ENCODE measurements at regions not wholly inside any gene's neighbourhood (a gene's known extent, or its start where the extent isn't known, plus 50 kb on each side); places are given as distances from the start of the nearest gene placed in this dataset.
A peak's percentile ranks its signal among the peaks of the same experiment; 100 is the strongest.

DNA sequence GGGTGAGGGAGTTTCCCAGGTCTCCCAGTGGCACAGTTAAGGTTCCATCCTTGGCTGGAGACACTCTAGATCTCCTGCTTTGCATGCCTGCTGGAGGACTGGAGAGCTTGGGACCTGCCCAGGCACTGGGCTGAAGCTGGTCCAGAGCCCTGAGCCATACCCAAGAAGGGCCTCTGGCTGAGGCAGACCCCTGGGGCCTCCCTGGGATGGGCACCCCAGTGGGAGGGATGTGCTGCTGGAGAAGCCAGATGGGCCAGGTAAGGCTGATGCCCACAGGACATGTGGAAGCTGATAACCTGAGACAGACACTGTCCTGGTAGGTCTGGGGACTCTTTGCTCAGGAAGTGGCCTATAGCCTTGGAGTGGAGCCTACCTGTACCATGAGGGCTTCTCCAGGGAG is 160.7 kb downstream of the TFCP2L1 start:
- H3K9me3 ChIP-seq (ENCODE audit: insufficient read depth, low read depth, low read length): no peaks in the 10 kb centered on the region
- no peak overlapping the region for H3K4me2 ChIP-seq (ENCODE audit: low read length)
- H3K27ac ChIP-seq (ENCODE audit: low read depth, low read length): no peak overlapping the region
- H3K27me3 Mint-ChIP-seq (ENCODE audit: low read depth, unreplicated experiment): peaks cover 61% of the 10 kb centered on the region
- H3K27me3 ChIP-seq (ENCODE audit: insufficient read depth, low read length): peaks cover 14% of the 10 kb centered on the region
- H3K4me1 ChIP-seq (ENCODE audit: insufficient read depth, low read length): no peaks in the 10 kb centered on the region
- TF ChIP-seq EZH2 (IDR thresholded peaks at IDR 0.05; ENCODE audit: insufficient read depth, low read length): no peak
- TF ChIP-seq, protein P1, sequence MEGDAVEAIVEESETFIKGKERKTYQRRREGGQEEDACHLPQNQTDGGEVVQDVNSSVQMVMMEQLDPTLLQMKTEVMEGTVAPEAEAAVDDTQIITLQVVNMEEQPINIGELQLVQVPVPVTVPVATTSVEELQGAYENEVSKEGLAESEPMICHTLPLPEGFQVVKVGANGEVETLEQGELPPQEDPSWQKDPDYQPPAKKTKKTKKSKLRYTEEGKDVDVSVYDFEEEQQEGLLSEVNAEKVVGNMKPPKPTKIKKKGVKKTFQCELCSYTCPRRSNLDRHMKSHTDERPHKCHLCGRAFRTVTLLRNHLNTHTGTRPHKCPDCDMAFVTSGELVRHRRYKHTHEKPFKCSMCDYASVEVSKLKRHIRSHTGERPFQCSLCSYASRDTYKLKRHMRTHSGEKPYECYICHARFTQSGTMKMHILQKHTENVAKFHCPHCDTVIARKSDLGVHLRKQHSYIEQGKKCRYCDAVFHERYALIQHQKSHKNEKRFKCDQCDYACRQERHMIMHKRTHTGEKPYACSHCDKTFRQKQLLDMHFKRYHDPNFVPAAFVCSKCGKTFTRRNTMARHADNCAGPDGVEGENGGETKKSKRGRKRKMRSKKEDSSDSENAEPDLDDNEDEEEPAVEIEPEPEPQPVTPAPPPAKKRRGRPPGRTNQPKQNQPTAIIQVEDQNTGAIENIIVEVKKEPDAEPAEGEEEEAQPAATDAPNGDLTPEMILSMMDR (IDR thresholded peaks at IDR 0.05; ENCODE audit: insufficient read depth, low read depth, low read length): no peak
- no peak overlapping the region for H3K4me3 Mint-ChIP-seq (ENCODE audit: unreplicated experiment)
- H4K20me1 ChIP-seq (ENCODE audit: insufficient read depth, low read length): no peaks in the 10 kb centered on the region
- H2AFZ ChIP-seq (ENCODE audit: low read depth, low read length): no peak overlapping the region
- DNase-seq (ENCODE audit: low read depth) (no peak), FAIRE-seq (no peak)
- H3K9ac ChIP-seq (ENCODE audit: low read length): no peak overlapping the region
- no peaks in the 10 kb centered on the region for H3K36me3 Mint-ChIP-seq (ENCODE audit: low read depth, unreplicated experiment)
- H3K36me3 ChIP-seq (ENCODE audit: insufficient read depth, low read length): no peaks in the 10 kb centered on the region
- H3K4me1 Mint-ChIP-seq (ENCODE audit: low read depth, unreplicated experiment): no peaks in the 10 kb centered on the region
- no peaks in the 10 kb centered on the region for H3K79me2 ChIP-seq (ENCODE audit: insufficient read depth, low read length)
- no peak overlapping the region for H3K4me3 ChIP-seq (ENCODE audit: insufficient read depth, low read depth, low read length)
- peaks cover 5% of the 10 kb centered on the region for H3K9me3 Mint-ChIP-seq (ENCODE audit: unreplicated experiment)
- H3K27ac Mint-ChIP-seq (ENCODE audit: unreplicated experiment): no peak overlapping the region

DNA sequence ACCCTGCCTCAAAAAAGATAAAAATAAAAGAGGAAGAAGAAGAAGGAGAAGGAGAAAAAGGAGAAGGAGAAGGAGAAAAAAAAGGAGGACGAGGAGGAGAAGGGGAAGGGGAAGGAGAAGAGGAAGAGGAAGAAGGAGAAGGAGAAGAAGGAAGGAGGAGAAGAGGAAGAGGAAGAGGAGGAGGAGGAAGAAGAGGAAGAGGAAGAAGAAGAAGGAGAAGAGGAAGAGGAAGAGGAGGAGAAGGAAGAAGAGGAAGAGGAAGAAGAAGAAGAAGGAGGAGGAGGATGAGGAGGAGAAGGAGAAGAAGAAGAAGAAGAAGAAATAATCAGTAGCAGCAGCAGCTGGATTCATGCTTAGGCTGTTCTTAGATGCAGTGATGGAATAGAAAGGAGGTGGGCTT is 159.7 kb downstream of the TFCP2L1 start:
- no peak overlapping the region for H3K27ac ChIP-seq (ENCODE audit: low read depth, low read length)
- no peak for TF ChIP-seq EZH2 (IDR thresholded peaks at IDR 0.05; ENCODE audit: insufficient read depth, low read length)
- TF ChIP-seq, protein P1 (IDR thresholded peaks at IDR 0.05; ENCODE audit: insufficient read depth, low read depth, low read length): no peak
- FAIRE-seq (no peak), DNase-seq (ENCODE audit: low read depth) (no peak)
- no peaks in the 10 kb centered on the region for H3K79me2 ChIP-seq (ENCODE audit: insufficient read depth, low read length)
- H3K9me3 ChIP-seq (ENCODE audit: insufficient read depth, low read depth, low read length): no peaks in the 10 kb centered on the region
- no peak overlapping the region for H3K4me3 Mint-ChIP-seq (ENCODE audit: unreplicated experiment)
- H3K4me2 ChIP-seq (ENCODE audit: low read length): no peak overlapping the region
- peaks cover 2% of the 10 kb centered on the region for H3K9me3 Mint-ChIP-seq (ENCODE audit: unreplicated experiment)
- no peak overlapping the region for H3K4me3 ChIP-seq (ENCODE audit: insufficient read depth, low read depth, low read length)
- no peaks in the 10 kb centered on the region for H3K36me3 ChIP-seq (ENCODE audit: insufficient read depth, low read length)
- H3K27me3 ChIP-seq (ENCODE audit: insufficient read depth, low read length): peaks cover 14% of the 10 kb centered on the region
- no peaks in the 10 kb centered on the region for H3K4me1 ChIP-seq (ENCODE audit: insufficient read depth, low read length)
- H3K27me3 Mint-ChIP-seq (ENCODE audit: low read depth, unreplicated experiment): peaks cover 54% of the 10 kb centered on the region
- no peak overlapping the region for H3K9ac ChIP-seq (ENCODE audit: low read length)
- H3K27ac Mint-ChIP-seq (ENCODE audit: unreplicated experiment): no peak overlapping the region
- no peaks in the 10 kb centered on the region for H4K20me1 ChIP-seq (ENCODE audit: insufficient read depth, low read length)
- H3K4me1 Mint-ChIP-seq (ENCODE audit: low read depth, unreplicated experiment): no peaks in the 10 kb centered on the region
- no peaks in the 10 kb centered on the region for H3K36me3 Mint-ChIP-seq (ENCODE audit: low read depth, unreplicated experiment)
- H2AFZ ChIP-seq (ENCODE audit: low read depth, low read length): no peak overlapping the region

DNA sequence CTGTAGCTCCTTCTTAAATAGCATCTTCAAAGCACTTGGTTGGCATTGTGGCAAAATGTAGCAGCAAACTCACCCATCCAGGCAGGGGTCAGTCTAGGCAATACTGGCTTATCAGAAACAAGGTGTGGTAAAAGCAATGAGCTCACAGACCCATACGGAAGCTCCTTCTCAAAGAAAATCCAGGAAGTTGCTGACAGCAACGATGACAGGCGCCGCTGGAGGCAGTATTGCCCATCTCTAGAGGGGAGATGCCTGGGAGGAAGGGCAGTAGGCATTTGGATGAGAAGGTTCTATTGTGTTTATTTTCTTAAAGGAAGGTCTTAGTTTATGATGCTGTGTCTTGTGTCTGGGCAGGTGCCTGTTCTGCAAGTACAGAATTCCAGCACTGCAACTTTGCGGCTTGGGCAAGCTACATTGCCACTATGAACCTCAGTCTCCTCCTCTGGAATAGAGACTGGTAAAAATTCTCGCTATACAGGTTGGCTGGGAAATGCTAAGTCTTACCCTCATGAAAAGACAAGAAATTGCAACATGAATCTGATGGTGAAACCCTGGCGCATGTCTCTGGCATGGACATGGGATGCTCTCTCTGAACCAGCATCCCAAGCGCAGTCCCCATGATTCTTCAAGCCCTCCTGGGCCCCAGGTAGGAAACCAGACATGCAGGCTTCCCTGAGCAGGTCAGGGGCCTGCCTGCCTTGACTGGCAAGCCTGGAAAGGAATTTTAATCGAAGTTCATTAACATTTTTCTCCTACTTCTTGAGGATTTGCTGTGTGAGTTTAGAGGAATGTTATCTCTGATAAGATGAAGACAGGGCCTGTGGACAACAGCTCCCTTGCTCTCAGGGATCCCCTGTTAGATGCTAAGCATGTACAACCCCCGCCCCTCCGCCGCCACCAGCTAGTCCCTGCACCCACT is 156.0 kb downstream of the TFCP2L1 start:
- no peak for DNase-seq (ENCODE audit: low read depth)
- no peak overlapping the region for H3K4me3 ChIP-seq (ENCODE audit: insufficient read depth, low read depth, low read length)
- H3K4me1 ChIP-seq (ENCODE audit: insufficient read depth, low read length): no peaks in the 10 kb centered on the region
- H3K9me3 ChIP-seq (ENCODE audit: insufficient read depth, low read depth, low read length): no peaks in the 10 kb centered on the region
- H3K27me3 Mint-ChIP-seq (ENCODE audit: low read depth, unreplicated experiment): peaks cover 40% of the 10 kb centered on the region
- H3K9ac ChIP-seq (ENCODE audit: low read length): no peak overlapping the region
- no peak overlapping the region for H3K4me3 Mint-ChIP-seq (ENCODE audit: unreplicated experiment)
- no peaks in the 10 kb centered on the region for H3K36me3 Mint-ChIP-seq (ENCODE audit: low read depth, unreplicated experiment)
- no peak overlapping the region for H3K27ac Mint-ChIP-seq (ENCODE audit: unreplicated experiment)
- no peaks in the 10 kb centered on the region for H4K20me1 ChIP-seq (ENCODE audit: insufficient read depth, low read length)
- no peak for TF ChIP-seq EZH2 (IDR thresholded peaks at IDR 0.05; ENCODE audit: insufficient read depth, low read length)
- TF ChIP-seq, protein P1 (IDR thresholded peaks at IDR 0.05; ENCODE audit: insufficient read depth, low read depth, low read length): peak; percentile 64
- H3K27me3 ChIP-seq (ENCODE audit: insufficient read depth, low read length): peaks cover 14% of the 10 kb centered on the region
- no peak overlapping the region for H3K27ac ChIP-seq (ENCODE audit: low read depth, low read length)
- no peak overlapping the region for H3K4me2 ChIP-seq (ENCODE audit: low read length)
- H2AFZ ChIP-seq (ENCODE audit: low read depth, low read length): no peak overlapping the region
- no peaks in the 10 kb centered on the region for H3K4me1 Mint-ChIP-seq (ENCODE audit: low read depth, unreplicated experiment)
- H3K9me3 Mint-ChIP-seq (ENCODE audit: unreplicated experiment): no peaks in the 10 kb centered on the region
- no peaks in the 10 kb centered on the region for H3K36me3 ChIP-seq (ENCODE audit: insufficient read depth, low read length)
- FAIRE-seq: no peak
- no peaks in the 10 kb centered on the region for H3K79me2 ChIP-seq (ENCODE audit: insufficient read depth, low read length)
